ENCODE measurements at regions not wholly inside any gene's neighbourhood (a gene's known extent, or its start where the extent isn't known, plus 50 kb on each side); places are given as distances from the start of the nearest gene placed in this dataset.

GRCh38 chr6:20310185-20310584, 91.5 kb upstream of the E2F3 start:
- TF ChIP-seq, protein P1, sequence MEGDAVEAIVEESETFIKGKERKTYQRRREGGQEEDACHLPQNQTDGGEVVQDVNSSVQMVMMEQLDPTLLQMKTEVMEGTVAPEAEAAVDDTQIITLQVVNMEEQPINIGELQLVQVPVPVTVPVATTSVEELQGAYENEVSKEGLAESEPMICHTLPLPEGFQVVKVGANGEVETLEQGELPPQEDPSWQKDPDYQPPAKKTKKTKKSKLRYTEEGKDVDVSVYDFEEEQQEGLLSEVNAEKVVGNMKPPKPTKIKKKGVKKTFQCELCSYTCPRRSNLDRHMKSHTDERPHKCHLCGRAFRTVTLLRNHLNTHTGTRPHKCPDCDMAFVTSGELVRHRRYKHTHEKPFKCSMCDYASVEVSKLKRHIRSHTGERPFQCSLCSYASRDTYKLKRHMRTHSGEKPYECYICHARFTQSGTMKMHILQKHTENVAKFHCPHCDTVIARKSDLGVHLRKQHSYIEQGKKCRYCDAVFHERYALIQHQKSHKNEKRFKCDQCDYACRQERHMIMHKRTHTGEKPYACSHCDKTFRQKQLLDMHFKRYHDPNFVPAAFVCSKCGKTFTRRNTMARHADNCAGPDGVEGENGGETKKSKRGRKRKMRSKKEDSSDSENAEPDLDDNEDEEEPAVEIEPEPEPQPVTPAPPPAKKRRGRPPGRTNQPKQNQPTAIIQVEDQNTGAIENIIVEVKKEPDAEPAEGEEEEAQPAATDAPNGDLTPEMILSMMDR (IDR thresholded peaks at IDR 0.05; ENCODE audit: low read length): no peak
- TF ChIP-seq EZH2 (IDR thresholded peaks at IDR 0.05; ENCODE audit: borderline replicate concordance, low read length): no peak
- H3K4me1 ChIP-seq (ENCODE audit: insufficient read depth, low read length, severe bottlenecking): no peaks in the 10 kb centered on the region
- H3F3A ChIP-seq (ENCODE audit: insufficient read depth, low read length): no peaks in the 10 kb centered on the region
- H3K27me3 ChIP-seq (ENCODE audit: insufficient read depth, low read length): no peaks in the 10 kb centered on the region
- no peak overlapping the region for H3K27ac ChIP-seq (ENCODE audit: low read depth, low read length, poor library complexity, severe bottlenecking)
- H3K9me2 ChIP-seq (ENCODE audit: low read depth, low read length): no peaks in the 10 kb centered on the region
- H2AFZ ChIP-seq (ENCODE audit: low read length): no peak overlapping the region
- H3K4me2 ChIP-seq (ENCODE audit: low read length): no peak overlapping the region
- H3K36me3 ChIP-seq (ENCODE audit: insufficient read depth, low read length): no peaks in the 10 kb centered on the region
- no peaks in the 10 kb centered on the region for H3K79me2 ChIP-seq (ENCODE audit: insufficient read depth, low read length)
- no peaks in the 10 kb centered on the region for H4K20me1 ChIP-seq (ENCODE audit: insufficient read depth, low read length)
- H3K9ac ChIP-seq (ENCODE audit: low read length): no peak overlapping the region
- no peak overlapping the region for H3K4me3 ChIP-seq (ENCODE audit: low read depth, low read length, poor library complexity, severe bottlenecking)
- no peaks in the 10 kb centered on the region for H3K9me3 ChIP-seq (ENCODE audit: low read length)

- H3K9me2 ChIP-seq (ENCODE audit: low read depth, low read length): no peaks in the 10 kb centered on the region
- no peaks in the 10 kb centered on the region for H3K36me3 ChIP-seq (ENCODE audit: insufficient read depth, low read length)
- no peak for TF ChIP-seq EZH2 (IDR thresholded peaks at IDR 0.05; ENCODE audit: borderline replicate concordance, low read length)
- TF ChIP-seq, protein P1 (IDR thresholded peaks at IDR 0.05; ENCODE audit: low read length): no peak
- H3K4me2 ChIP-seq (ENCODE audit: low read length): no peak overlapping the region
- no peaks in the 10 kb centered on the region for H3K79me2 ChIP-seq (ENCODE audit: insufficient read depth, low read length)
- no peaks in the 10 kb centered on the region for H4K20me1 ChIP-seq (ENCODE audit: insufficient read depth, low read length)
- no peak overlapping the region for H2AFZ ChIP-seq (ENCODE audit: low read length)
- H3K27ac ChIP-seq (ENCODE audit: low read depth, low read length, poor library complexity, severe bottlenecking): no peak overlapping the region
- no peak overlapping the region for H3K4me3 ChIP-seq (ENCODE audit: low read depth, low read length, poor library complexity, severe bottlenecking)
- no peaks in the 10 kb centered on the region for H3F3A ChIP-seq (ENCODE audit: insufficient read depth, low read length)
- H3K9ac ChIP-seq (ENCODE audit: low read length): no peak overlapping the region
- H3K4me1 ChIP-seq (ENCODE audit: insufficient read depth, low read length, severe bottlenecking): no peaks in the 10 kb centered on the region
- H3K27me3 ChIP-seq (ENCODE audit: insufficient read depth, low read length): no peaks in the 10 kb centered on the region
- no peaks in the 10 kb centered on the region for H3K9me3 ChIP-seq (ENCODE audit: low read length)
These were observed 89.1 kb upstream of the E2F3 start for GRCh38 chr6:20312606-20313005.

- Histone ChIP-seq H2AFZ (ENCODE audit: low read length) (no peak overlapping the region), H3K27ac (ENCODE audit: low read depth, low read length, poor library complexity, severe bottlenecking) (no peak overlapping the region), H3K4me3 (ENCODE audit: low read depth, low read length, poor library complexity, severe bottlenecking) (no peak overlapping the region)
These were observed 88.6 kb upstream of the E2F3 start for GRCh38 chr6:20313051-20313450.

More at GRCh38 chr6:20313051-20313450, 88.6 kb upstream of the E2F3 start:
- no peaks in the 10 kb centered on the region for H3K4me1 ChIP-seq (ENCODE audit: insufficient read depth, low read length, severe bottlenecking)
- H3K36me3 ChIP-seq (ENCODE audit: insufficient read depth, low read length): no peaks in the 10 kb centered on the region
- no peaks in the 10 kb centered on the region for H4K20me1 ChIP-seq (ENCODE audit: insufficient read depth, low read length)
- no peaks in the 10 kb centered on the region for H3K27me3 ChIP-seq (ENCODE audit: insufficient read depth, low read length)
- H3K9me2 ChIP-seq (ENCODE audit: low read depth, low read length): no peaks in the 10 kb centered on the region
- no peaks in the 10 kb centered on the region for H3F3A ChIP-seq (ENCODE audit: insufficient read depth, low read length)
- H3K9me3 ChIP-seq (ENCODE audit: low read length): no peaks in the 10 kb centered on the region
- TF ChIP-seq, protein P1 (IDR thresholded peaks at IDR 0.05; ENCODE audit: low read length): no peak
- no peak for TF ChIP-seq EZH2 (IDR thresholded peaks at IDR 0.05; ENCODE audit: borderline replicate concordance, low read length)
- H3K4me2 ChIP-seq (ENCODE audit: low read length): no peak overlapping the region
- H3K79me2 ChIP-seq (ENCODE audit: insufficient read depth, low read length): no peaks in the 10 kb centered on the region
- no peak overlapping the region for H3K9ac ChIP-seq (ENCODE audit: low read length)
